ENCODE measurements at regions not wholly inside any gene's neighbourhood (a gene's known extent, or its start where the extent isn't known, plus 50 kb on each side); places are given as distances from the start of the nearest gene placed in this dataset.

DNA sequence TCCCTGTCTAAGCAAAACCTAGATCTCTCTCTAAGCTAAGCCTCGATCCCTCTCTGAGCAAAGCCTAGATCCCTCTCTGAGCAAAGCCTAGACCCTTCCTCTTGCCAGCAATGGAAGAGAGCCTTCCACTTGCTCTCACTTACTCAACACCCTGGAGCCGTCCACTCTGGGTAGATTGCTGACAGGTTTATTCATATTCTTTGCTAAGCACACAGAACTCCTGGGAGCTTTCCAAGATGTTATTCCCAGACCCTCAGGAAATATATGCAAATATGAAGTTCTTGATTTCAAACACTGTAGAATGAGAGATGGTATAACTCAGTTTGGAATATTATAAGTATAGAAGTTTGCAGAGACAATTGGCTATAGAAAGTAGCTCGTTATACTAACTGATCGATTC, 503.8 kb upstream of the CELF2 start:
- TF ChIP-seq BACH2 (CRISPR knock-in tag; IDR thresholded peaks at IDR 0.05; ENCODE audit: borderline replicate concordance) (no peak), ISL1 (CRISPR knock-in tag; IDR thresholded peaks at IDR 0.05) (no peak), CSDC2 (CRISPR knock-in tag; IDR thresholded peaks at IDR 0.05) (no peak), ESRRG (CRISPR knock-in tag; IDR thresholded peaks at IDR 0.05) (no peak), ARNTL (CRISPR knock-in tag; IDR thresholded peaks at IDR 0.05; ENCODE audit: borderline replicate concordance, low read depth) (no peak), ZFP30 (CRISPR knock-in tag; IDR thresholded peaks at IDR 0.05) (no peak), RARB (CRISPR knock-in tag; IDR thresholded peaks at IDR 0.05) (no peak), TOX (CRISPR knock-in tag; IDR thresholded peaks at IDR 0.05; ENCODE audit: borderline replicate concordance) (no peak), ZFP3 (CRISPR knock-in tag; IDR thresholded peaks at IDR 0.05) (no peak), SNAI2 (CRISPR knock-in tag; IDR thresholded peaks at IDR 0.05) (no peak), ZNF70 (CRISPR knock-in tag; IDR thresholded peaks at IDR 0.05) (no peak)
- TF ChIP-seq, protein P1, sequence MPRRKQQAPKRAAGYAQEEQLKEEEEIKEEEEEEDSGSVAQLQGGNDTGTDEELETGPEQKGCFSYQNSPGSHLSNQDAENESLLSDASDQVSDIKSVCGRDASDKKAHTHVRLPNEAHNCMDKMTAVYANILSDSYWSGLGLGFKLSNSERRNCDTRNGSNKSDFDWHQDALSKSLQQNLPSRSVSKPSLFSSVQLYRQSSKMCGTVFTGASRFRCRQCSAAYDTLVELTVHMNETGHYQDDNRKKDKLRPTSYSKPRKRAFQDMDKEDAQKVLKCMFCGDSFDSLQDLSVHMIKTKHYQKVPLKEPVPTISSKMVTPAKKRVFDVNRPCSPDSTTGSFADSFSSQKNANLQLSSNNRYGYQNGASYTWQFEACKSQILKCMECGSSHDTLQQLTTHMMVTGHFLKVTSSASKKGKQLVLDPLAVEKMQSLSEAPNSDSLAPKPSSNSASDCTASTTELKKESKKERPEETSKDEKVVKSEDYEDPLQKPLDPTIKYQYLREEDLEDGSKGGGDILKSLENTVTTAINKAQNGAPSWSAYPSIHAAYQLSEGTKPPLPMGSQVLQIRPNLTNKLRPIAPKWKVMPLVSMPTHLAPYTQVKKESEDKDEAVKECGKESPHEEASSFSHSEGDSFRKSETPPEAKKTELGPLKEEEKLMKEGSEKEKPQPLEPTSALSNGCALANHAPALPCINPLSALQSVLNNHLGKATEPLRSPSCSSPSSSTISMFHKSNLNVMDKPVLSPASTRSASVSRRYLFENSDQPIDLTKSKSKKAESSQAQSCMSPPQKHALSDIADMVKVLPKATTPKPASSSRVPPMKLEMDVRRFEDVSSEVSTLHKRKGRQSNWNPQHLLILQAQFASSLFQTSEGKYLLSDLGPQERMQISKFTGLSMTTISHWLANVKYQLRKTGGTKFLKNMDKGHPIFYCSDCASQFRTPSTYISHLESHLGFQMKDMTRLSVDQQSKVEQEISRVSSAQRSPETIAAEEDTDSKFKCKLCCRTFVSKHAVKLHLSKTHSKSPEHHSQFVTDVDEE (CRISPR knock-in tag; IDR thresholded peaks at IDR 0.05), result no peak
- TF ChIP-seq, protein P2, sequence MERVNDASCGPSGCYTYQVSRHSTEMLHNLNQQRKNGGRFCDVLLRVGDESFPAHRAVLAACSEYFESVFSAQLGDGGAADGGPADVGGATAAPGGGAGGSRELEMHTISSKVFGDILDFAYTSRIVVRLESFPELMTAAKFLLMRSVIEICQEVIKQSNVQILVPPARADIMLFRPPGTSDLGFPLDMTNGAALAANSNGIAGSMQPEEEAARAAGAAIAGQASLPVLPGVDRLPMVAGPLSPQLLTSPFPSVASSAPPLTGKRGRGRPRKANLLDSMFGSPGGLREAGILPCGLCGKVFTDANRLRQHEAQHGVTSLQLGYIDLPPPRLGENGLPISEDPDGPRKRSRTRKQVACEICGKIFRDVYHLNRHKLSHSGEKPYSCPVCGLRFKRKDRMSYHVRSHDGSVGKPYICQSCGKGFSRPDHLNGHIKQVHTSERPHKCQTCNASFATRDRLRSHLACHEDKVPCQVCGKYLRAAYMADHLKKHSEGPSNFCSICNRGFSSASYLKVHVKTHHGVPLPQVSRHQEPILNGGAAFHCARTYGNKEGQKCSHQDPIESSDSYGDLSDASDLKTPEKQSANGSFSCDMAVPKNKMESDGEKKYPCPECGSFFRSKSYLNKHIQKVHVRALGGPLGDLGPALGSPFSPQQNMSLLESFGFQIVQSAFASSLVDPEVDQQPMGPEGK (CRISPR knock-in tag; IDR thresholded peaks at IDR 0.05; ENCODE audit: borderline replicate concordance), result no peak
- TF ChIP-seq, protein P3, sequence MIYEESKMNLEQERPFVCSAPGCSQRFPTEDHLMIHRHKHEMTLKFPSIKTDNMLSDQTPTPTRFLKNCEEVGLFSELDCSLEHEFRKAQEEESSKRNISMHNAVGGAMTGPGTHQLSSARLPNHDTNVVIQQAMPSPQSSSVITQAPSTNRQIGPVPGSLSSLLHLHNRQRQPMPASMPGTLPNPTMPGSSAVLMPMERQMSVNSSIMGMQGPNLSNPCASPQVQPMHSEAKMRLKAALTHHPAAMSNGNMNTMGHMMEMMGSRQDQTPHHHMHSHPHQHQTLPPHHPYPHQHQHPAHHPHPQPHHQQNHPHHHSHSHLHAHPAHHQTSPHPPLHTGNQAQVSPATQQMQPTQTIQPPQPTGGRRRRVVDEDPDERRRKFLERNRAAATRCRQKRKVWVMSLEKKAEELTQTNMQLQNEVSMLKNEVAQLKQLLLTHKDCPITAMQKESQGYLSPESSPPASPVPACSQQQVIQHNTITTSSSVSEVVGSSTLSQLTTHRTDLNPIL (CRISPR knock-in tag; IDR thresholded peaks at IDR 0.05; ENCODE audit: low read depth), result no peak
